B cell (primary cell): ENCODE measurements at regions not wholly inside any gene's neighbourhood (a gene's known extent, or its start where the extent isn't known, plus 50 kb on each side); places are given as distances from the start of the nearest gene placed in this dataset.
"Not testable (repeated sequence)": the region's sequence is repeated elsewhere in the genome, so short reads cannot be mapped to it uniquely, and the experiment has no call there.

Source experiments
- ATAC-seq: fragments of 200-7000 bp; cut with Tn5 transposase; one replicate; pipeline ENCODE4 v1.10.0; 2021; ENCODE audit warnings: low read depth, mild to moderate bottlenecking, moderate number of reproducible peaks, moderate library complexity
- CTCF ChIA-PET: fragments of 350-600 bp; sonication (Branson Sonifier 250); formaldehyde crosslinking; loops from one replicate; lab custom pipeline; 2021; ENCODE audit warnings: antibody characterized with exemption, inconsistent platforms; lab: Charles Lee
- POLR2A ChIA-PET: fragments of 350-600 bp; sonication (Branson Sonifier 250); formaldehyde crosslinking; loops from one replicate; lab custom pipeline; 2021; ENCODE audit warnings: antibody characterized with exemption; lab: Charles Lee
- DNase-seq: peaks from one replicate; pipeline ENCODE4 v3.0.0; 2013
- H2AFZ ChIP-seq: 2 replicates; pipeline ENCODE4 v1.6.1; 2012; ENCODE audit warnings: mild to moderate bottlenecking, low read depth, low read length; ENCODE audit not compliant: insufficient read depth, poor library complexity, severe bottlenecking
- H3K27ac ChIP-seq, 2 donors: 1 replicate in 1 of 2; 2 replicates in 1 of 2; pipeline ENCODE4 v1.5.1; 2012 to 2013; ENCODE audit warnings: low read length in 2 of 2, mild to moderate bottlenecking in 2 of 2, moderate library complexity in 1 of 2
- H3K27me3 ChIP-seq, 4 experiments: fragments of 200-600 bp in 1 of 4; sonication (generic) in 1 of 4; replicated peaks in 1 of 4; 1 replicate in 2 of 4; 2 replicates in 2 of 4; pipeline versions ENCODE4 v1.6.1 to v1.7.0; 2013 to 2016; ENCODE audit warnings: low read length in 3 of 4, mild to moderate bottlenecking in 2 of 4, mixed read lengths in 1 of 4, moderate library complexity in 1 of 4; ENCODE audit not compliant: insufficient read depth in 4 of 4, control insufficient read depth in 3 of 4; ENCODE audit errors: control extremely low read depth in 1 of 4
- H3K36me3 ChIP-seq, 2 experiments: replicated peaks in 1 of 2; 1 replicate in 1 of 2; 2 replicates in 1 of 2; pipeline versions ENCODE4 v1.6.1 to v1.7.1; 2013; ENCODE audit warnings: low read length in 1 of 2; ENCODE audit not compliant: insufficient read depth in 2 of 2, control insufficient read depth in 1 of 2; ENCODE audit errors: control extremely low read depth in 1 of 2, extremely low read depth in 1 of 2
- H3K4me1 ChIP-seq, 2 donors: fragments of 200-600 bp in 1 of 2; sonication (generic) in 1 of 2; 1 replicate in 1 of 2; 2 replicates in 1 of 2; pipeline versions ENCODE4 v1.5.1 to v1.6.1; 2013 to 2017; ENCODE audit warnings: low read length in 2 of 2; ENCODE audit not compliant: control insufficient read depth in 2 of 2, insufficient read depth in 2 of 2
- H3K4me2 ChIP-seq: replicated peaks from 2 replicates; pipeline ENCODE3; 2012; ENCODE audit warnings: mild to moderate bottlenecking, low read depth, low read length; ENCODE audit not compliant: poor library complexity, severe bottlenecking
- H3K4me3 ChIP-seq, 5 experiments: fragments of 200-600 bp in 1 of 5; sonication (generic) in 1 of 5; 1 replicate in 3 of 5; 2 replicates in 2 of 5; pipeline versions ENCODE4 v1.5.1 to v1.7.0; 2011 to 2016; ENCODE audit warnings: low read length in 4 of 5, mild to moderate bottlenecking in 4 of 5, low read depth in 2 of 5, control low read depth in 1 of 5, moderate library complexity in 1 of 5; ENCODE audit not compliant: insufficient read depth in 1 of 5; ENCODE audit errors: control extremely low read depth in 1 of 5, extremely low read depth in 1 of 5
- H3K79me2 ChIP-seq: fragments of 200-600 bp; sonication (generic); one replicate; pipeline ENCODE4 v1.6.0; 2016; ENCODE audit warnings: low read length; ENCODE audit not compliant: control insufficient read depth, insufficient read depth
- H3K9ac ChIP-seq: fragments of 200-600 bp; sonication (generic); 2 replicates; pipeline ENCODE4 v1.6.1; 2017; ENCODE audit warnings: mild to moderate bottlenecking, low read length, moderate library complexity
- H3K9me3 ChIP-seq, 3 donors: one replicate each; pipeline versions ENCODE4 v1.6.1 to v1.7.1; 2013; ENCODE audit warnings: low read length in 2 of 3; ENCODE audit not compliant: control insufficient read depth in 2 of 3, insufficient read depth in 1 of 3; ENCODE audit errors: control extremely low read depth in 1 of 3
- H4K20me1 ChIP-seq: 2 replicates; pipeline ENCODE4 v1.6.0; 2012; ENCODE audit warnings: mild to moderate bottlenecking, low read length; ENCODE audit not compliant: insufficient read depth, control insufficient read depth, poor library complexity, severe bottlenecking
- H3K27ac Mint-ChIP-seq: one replicate; pipeline ENCODE4 v1.8.0; 2021; ENCODE audit warnings: mixed read lengths
- H3K27me3 Mint-ChIP-seq: one replicate; pipeline ENCODE4 v1.8.0; 2021; ENCODE audit warnings: mixed read lengths
- H3K4me1 Mint-ChIP-seq: one replicate; pipeline ENCODE4 v1.8.0; 2021; ENCODE audit warnings: mixed read lengths
- H3K4me3 Mint-ChIP-seq: one replicate; pipeline ENCODE4 v1.8.0; 2021; ENCODE audit warnings: mixed read lengths
- H3K9me3 Mint-ChIP-seq: one replicate; pipeline ENCODE4 v1.8.0; 2022; ENCODE audit warnings: mixed read lengths; ENCODE audit not compliant: insufficient read depth
- EZH2 ChIP-seq: IDR thresholded peaks from 2 replicates; pipeline ENCODE4 v1.6.1; 2012; ENCODE audit warnings: borderline replicate concordance, low read depth, mild to moderate bottlenecking, moderate library complexity, low read length; ENCODE audit not compliant: insufficient read depth, poor library complexity, severe bottlenecking
- WGBS: methylation state at CpG from one replicate; pipeline ENCODE4 v1.1.5; 2013; ENCODE audit warnings: missing lambda C conversion rate; ENCODE audit not compliant: insufficient coverage; 5-methylcytosine and 5-hydroxymethylcytosine counted together
- intact Hi-C: fragments of 100-400 bp; cut with micrococcal nuclease; formaldehyde crosslinking; loops from one replicate; pipeline ENCODE4 v1.10.0; 2022
- TF ChIP-seq, protein P1 (sequence below): fragments of 200-600 bp; IDR thresholded peaks from one replicate; pipeline ENCODE4 v1.8.0; 2022; ENCODE audit warnings: antibody characterized with exemption, mild to moderate bottlenecking

DNA sequence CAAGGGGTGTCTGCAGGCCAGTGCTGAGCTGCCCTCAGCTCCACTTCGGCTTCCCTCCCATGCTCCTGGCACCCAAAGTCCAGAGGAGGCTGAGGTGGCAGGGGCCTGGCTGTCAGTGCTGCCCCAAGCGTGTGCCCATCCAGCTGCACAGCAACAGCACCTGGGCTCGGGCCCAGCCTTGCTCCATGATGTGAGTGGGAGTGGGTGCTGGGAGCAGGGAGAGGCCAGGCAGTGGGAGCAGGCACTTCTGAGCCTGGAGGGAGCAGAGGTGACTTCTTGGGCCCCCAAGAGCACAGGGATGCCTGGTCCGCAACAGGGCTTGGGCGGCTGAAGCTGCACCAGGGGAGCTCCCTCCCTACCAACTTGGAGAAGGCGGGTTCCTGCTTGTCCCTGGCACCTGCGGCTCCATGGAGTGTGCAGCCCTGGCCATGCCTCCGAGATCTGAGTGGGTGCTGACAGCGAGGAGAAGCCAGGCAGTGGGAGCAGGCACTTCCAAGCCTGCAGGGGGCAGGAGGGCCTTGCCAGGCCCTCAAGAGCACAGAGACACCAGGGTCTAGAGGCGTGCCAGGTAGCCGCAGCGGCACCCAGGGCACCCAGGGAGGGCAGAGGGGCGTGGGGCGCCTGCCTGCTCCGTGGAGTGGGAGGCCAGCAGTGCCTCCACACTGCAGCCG, 366.7 kb upstream of the SGO1 start:
- no peaks in the 10 kb centered on the region for H3K4me1 ChIP-seq
- Mint-ChIP-seq H3K4me3 (no peak overlapping the region), H3K4me1 (no peaks in the 10 kb centered on the region), H3K27me3 (no peaks in the 10 kb centered on the region), H3K9me3 (no peaks in the 10 kb centered on the region), H3K27ac (no peak overlapping the region)
- intact Hi-C loops: loop anchor here (10.0 kb wide), 1 partner anchor 668 kb away; no protein-coding TSS in a partner anchor
- no peak overlapping the region for H3K9ac ChIP-seq
- H3K4me3 ChIP-seq: no peak overlapping the region
- 87% methylated on average over 16 of the region's 16 CpGs for WGBS
- H3K79me2 ChIP-seq: no peaks in the 10 kb centered on the region
- H3K4me2 ChIP-seq: no peak overlapping the region
- no peak overlapping the region for H2AFZ ChIP-seq
- H4K20me1 ChIP-seq: no peaks in the 10 kb centered on the region
- ChIA-PET POLR2A (no interaction called here), CTCF (no interaction called here)
- TF ChIP-seq, protein P1, sequence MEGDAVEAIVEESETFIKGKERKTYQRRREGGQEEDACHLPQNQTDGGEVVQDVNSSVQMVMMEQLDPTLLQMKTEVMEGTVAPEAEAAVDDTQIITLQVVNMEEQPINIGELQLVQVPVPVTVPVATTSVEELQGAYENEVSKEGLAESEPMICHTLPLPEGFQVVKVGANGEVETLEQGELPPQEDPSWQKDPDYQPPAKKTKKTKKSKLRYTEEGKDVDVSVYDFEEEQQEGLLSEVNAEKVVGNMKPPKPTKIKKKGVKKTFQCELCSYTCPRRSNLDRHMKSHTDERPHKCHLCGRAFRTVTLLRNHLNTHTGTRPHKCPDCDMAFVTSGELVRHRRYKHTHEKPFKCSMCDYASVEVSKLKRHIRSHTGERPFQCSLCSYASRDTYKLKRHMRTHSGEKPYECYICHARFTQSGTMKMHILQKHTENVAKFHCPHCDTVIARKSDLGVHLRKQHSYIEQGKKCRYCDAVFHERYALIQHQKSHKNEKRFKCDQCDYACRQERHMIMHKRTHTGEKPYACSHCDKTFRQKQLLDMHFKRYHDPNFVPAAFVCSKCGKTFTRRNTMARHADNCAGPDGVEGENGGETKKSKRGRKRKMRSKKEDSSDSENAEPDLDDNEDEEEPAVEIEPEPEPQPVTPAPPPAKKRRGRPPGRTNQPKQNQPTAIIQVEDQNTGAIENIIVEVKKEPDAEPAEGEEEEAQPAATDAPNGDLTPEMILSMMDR: no peak
- no peak for TF ChIP-seq EZH2
- H3K9me3 ChIP-seq: peaks cover 0 to 20% (median 0%) of the 10 kb centered on the region in 3 donors
- ATAC-seq (no peak), DNase-seq (no peak)
- H3K27ac ChIP-seq: no peak overlapping the region
- H3K27me3 ChIP-seq: no peaks in the 10 kb centered on the region
- H3K36me3 ChIP-seq: no peaks in the 10 kb centered on the region

DNA sequence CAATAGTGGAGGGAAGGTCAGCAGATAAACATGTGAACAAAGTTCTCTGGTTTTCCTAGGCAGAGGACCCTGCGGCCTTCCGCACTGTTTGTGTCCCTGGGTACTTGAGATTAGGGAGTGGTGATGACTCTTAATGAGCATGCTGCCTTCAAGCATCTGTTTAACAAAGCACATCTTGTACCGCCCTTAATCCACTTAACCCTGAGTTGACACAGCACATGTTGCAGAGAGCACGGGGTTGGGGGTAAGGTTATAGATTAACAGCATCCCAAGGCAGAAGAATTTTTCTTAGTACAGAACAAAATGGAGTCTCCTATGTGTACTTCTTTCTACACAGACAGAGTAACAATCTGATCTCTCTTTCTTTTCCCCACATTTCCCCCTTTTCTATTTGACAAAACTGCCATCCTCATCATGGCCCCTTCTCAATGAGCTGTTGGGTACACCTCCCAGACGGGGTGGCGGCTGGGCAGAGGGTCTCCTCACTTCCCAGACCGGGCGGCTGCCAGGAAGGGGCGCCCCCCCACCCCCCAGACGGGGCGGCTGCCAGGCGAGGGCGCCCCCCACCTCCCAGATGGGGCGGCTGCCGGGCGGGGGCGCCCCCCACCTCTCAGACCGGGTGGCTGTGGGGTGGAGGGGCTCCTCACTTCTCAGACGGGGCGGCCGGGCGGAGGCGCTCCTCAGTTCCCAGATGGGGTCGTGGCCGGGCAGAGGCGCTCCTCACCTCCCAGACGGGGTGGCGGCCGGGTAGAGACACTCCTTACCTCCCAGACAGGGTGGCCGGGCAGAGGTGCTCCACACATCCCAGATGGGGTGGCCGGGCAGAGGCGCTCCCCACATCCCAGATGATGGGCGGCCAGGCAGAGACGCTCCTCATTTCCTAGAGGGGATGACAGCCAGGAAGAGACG, 361.6 kb upstream of the SGO1 start:
- DNase-seq, H3K4me3 ChIP-seq, H3K36me3 ChIP-seq, H3K4me3 Mint-ChIP-seq, H3K4me2 ChIP-seq, H4K20me1 ChIP-seq, CTCF ChIA-PET, H3K9me3 Mint-ChIP-seq, H3K27me3 Mint-ChIP-seq, H3K4me1 ChIP-seq, H3K9ac ChIP-seq, H3K27ac Mint-ChIP-seq, POLR2A ChIA-PET, H3K79me2 ChIP-seq, H2AFZ ChIP-seq, H3K27ac ChIP-seq, intact Hi-C loops, H3K27me3 ChIP-seq, ATAC-seq, H3K4me1 Mint-ChIP-seq: not testable (repeated sequence)
- H3K9me3 ChIP-seq: peaks cover 0 to 19% (median 0%) of the 10 kb centered on the region in 3 donors
- over 99% methylated on average over 15 of the region's 35 CpGs for WGBS
